Amniotic stem cell (primary cell): ENCODE measurements at regions not wholly inside any gene's neighbourhood (a gene's known extent, or its start where the extent isn't known, plus 50 kb on each side); places are given as distances from the start of the nearest gene placed in this dataset.

ENCODE experiments used
- DNase-seq: peaks from one replicate; lab custom pipeline; 2025; lab: John Stamatoyannopoulos, UW

DNA sequence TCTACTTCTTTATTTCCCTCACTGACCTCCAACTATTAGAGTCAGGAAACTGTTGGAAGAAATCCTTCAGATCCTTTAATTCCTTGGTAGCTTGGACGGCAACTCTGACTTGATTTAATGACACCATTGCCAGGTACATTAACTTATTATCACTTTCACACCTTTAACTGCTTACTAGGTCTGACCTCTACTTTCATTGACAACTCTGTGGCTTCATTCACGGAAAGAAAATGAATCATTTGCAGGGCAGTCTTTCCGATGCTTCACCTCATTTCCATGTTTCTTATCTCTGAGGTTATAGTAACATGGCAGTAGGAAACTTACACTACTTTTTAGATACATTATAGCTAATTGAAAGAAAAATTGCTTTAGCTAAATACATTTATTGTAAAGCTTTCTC, 82.6 kb upstream of the PDGFD start:
- no peak for DNase-seq

- DNase-seq = no peak
These were observed 75.0 kb upstream of the PDGFD start for GRCh38 chr11:104238916-104239315.

DNA sequence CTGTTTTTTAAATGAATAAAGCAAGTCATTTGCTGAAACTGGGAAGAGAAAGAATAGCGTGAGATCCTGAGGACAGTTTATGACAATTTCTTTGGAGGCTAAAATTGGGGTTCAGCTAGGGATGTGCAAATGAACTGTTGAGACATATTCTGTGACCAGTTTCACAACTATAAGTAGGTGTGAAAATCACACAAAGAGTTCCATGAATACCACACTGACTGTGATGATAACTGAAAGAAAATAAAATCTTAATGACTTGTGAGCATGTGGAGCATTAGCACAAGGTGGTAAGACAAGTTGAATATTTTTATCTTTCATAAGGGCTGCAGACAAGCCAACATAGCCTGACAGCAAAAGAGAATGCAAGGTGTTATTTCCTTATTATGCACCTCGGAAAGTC, 61.1 kb upstream of the PDGFD start:
- DNase-seq = no peak

DNA sequence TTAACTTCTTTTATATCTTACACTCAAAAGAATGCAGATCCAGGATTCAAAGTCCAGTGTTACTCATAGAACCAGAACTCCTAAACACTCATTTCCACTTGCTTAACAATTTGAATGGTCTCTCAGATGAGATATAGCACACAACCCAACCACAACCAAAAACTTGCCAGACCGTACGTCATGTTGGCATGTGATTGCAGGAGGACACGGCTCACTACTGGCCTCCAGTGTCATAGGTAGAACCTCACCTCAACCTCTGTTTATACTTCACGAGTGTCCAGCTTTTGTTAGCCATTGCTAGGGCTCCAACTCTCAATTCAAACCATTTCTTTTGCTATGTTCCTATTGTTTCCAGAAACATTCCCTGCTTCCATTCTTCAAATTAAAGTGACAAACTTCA, 58.5 kb upstream of the PDGFD start:
- no peak for DNase-seq

- DNase-seq = no peak
These were observed 57.5 kb upstream of the PDGFD start for GRCh38 chr11:104221455-104221854.

DNA sequence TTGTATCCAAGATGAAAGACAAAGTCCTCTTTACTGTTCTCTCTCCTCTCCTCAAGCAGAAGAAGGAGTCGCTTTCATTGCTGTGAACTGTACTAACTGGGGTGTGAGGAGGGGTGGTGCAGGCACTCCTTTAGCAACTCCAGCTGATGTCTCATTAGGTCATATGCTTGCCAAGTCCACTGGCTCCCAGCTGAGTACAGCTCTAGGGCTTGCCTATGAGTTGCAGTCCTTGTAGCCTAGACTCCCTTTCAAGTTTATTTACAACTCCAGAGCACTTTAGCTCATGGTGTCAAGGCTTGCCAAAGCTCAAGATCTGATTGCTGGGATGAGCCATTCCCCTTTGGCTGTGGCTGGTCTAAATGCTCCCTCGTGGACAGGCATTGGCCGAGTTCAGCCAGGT, 55.1 kb upstream of the PDGFD start:
- no peak for DNase-seq

DNA sequence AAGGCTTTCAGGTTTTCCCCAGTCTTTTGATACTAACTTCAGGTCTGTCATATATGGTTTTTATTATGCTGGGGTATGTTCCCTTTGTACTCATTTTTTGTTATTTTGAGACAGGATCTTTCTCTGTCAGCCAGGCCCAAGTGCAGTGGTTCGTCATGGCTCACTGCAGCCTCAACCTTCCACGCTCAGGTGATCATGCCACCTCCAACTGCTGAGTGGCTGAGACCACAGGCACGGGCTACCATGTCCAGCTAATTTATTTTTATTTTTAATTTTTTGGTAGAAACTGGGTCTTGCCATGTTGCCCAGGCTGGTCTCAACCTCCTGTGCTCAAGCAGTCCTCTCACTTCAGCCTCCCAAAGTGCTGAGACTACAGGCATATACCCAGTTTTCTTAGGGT, 50.6 kb upstream of the PDGFD start:
- no peak for DNase-seq
